GM21786 (cell line): ENCODE measurements at regions not wholly inside any gene's neighbourhood (a gene's known extent, or its start where the extent isn't known, plus 50 kb on each side); places are given as distances from the start of the nearest gene placed in this dataset.

Source experiments
- ATAC-seq: cut with Tn5 transposase; IDR thresholded peaks from one replicate; pipeline ENCODE4 v1.9.1; 2021; ENCODE audit not compliant: unreplicated experiment

DNA sequence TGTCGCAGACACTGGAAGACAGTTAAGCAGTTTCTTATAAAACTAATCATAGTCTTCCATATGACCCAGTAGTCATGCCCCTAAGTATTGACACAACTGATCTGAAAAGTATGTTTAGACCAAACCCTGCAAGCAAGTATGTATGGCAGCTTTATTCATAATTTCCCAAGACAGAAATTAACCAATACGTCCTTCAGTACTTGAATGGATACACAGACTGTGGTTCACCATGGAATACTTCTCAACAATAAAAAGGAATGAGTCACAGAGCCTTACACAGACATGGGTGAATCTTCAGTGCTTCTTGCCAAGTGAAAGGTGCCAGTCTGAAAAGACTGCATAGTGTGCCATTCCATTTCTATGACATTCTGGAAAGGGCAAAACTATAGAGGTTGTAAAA lies 50.2 kb upstream of the AKR1E2 start:
- no peak for ATAC-seq

DNA sequence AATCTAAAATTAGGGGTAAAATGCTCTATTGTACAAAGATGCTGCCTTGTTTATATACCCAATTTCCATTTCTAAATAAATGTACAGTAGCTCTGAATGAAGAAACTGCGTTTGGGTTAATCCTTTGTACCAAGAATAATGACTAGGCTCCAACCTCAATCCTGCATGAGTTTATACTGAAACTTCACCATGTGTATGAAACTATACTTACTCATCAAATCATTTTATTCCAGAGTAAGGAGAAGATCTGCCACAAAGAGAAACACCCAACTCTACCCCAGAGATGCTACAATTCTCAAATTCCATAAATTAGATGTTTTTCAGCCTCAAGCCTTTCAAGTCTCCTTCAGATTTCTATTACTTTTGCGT lies 53.8 kb upstream of the AKR1E2 start:
- ATAC-seq: no peak

DNA sequence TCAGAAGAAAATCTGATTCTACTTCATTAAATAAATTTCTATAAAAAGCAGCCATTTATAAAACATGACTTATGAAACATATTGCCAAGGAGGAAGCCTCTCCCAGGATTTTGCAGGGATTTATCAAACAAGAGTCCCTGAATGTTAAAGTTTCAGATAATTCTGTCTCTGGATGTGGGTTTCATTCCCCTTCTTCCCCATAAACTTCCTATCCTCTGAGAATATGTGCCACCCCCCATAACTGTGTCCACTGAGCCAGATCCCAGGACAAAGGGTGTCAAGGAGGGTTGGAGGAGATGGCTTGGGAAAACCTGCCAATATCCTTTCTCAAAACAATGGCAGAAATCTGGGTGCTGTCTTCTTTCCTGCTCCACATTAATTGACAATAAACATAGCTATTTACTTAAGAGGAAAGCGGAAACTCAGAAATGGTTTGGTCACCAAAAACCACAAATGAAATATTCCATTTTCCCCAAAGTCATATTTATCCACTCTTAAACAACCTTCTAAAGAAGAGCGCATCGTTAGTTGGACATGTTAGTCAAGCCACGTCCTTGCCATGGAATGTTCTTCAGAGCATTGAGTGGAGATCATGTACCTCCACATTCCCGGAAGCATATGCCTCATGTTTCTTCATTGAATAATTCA lies 54.3 kb upstream of the AKR1E2 start:
- no peak for ATAC-seq

DNA sequence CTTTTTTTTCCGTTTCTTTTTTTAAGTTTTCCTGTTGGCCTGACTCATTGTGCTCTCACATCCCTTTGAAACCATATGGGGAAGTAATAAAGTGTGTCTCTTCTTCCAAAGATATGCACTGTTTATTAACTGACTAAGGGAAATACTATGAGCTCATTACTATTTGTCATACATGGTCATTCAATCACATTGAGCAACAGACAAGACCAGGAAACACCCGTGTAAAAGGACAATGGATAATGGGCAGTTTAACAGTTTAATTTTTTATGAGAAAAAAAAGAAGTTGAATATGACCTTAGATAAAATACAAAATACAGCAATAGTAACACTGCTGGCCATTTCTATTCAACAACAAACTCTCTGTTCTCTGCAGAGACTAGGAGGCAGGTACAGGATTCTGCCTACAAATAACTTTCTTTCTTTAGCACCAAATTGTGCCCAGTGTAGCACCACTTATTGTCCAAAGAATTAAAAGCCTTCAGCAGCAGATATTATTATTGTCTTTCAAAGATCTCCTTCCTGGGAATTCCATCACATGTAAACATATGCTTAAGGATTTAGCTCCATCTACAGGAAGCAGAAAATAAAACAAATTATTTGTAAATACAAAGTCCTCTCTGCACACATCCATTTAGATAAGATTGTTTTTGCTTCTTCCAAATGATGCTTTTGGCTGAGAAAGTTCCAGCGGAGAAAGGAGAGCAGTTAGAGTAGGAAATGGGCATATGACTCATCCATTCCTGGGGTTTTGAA lies 55.0 kb upstream of the AKR1E2 start:
- no peak for ATAC-seq

DNA sequence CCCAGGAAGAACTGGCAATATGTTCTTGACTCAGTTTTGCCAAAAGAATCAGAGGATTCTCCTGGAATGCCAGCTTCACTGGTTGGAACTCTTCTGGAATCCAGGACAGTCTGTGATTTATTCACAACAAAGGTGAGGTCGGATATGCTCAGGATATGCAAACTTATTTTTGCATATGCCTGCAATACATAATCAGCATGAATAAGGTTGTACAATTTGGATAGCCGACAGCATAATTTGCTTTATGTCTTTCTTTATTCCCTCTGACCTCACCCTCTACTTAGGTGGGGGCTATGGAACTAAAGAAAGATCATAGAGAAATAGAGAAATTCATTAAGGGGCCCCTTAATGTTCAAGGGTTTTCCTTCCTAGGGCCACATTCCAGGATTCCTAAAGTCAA lies 57.6 kb upstream of the AKR1E2 start:
- no peak for ATAC-seq

DNA sequence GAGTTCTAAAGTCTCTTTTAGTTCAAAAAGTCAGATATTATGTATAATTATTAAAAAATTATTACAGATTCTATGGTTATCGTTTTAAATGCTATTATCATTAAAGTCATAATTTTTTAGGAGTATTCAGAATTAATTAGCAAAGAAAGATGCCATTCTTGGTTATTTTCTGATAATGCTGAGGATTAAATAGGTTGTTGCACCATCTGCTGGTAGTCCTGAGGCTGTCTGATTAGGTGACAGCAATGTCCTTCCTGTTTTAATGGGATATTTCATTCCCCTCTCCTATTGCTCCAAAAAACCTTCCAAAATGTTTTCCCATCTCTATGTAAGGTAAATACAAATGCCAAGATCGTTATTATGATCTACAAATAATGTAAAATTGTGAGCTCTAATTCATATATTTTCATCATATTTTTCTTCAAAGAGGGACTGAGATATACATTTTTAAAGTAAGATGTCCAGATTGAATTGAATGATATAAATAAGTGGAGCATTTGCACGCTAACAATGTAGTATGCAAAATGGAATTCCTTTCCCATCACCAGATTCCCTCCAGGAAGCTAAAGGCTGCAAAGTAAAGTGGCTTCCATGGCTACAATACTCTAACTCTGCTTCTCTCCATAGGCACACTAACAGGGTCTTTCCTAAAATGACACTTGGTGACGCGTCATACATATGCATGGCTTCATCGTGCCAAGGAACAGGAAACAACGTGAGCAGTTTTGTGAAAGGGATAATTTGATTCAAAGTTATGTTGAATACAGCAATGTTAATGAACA lies 58.8 kb upstream of the AKR1E2 start:
- no peak for ATAC-seq

DNA sequence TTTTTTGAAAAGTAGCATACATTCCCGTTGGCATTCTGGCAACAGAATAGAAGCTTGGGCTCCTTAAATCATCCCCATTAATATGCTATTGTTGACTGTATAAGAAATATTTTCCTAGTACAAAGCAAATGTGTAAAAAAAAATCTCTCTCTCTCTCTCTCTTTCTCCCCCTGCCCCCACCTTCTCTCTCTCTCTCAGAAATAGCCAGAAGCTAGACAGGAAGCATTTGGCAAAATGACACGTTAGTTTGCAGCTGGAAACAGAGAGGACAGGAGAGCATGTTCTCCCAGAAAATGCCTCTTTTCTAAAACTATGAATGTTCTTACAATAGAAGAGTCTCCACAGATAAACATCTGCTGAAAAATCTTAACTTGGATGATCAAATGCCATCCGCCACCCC lies 59.6 kb upstream of the AKR1E2 start:
- no peak for ATAC-seq

DNA sequence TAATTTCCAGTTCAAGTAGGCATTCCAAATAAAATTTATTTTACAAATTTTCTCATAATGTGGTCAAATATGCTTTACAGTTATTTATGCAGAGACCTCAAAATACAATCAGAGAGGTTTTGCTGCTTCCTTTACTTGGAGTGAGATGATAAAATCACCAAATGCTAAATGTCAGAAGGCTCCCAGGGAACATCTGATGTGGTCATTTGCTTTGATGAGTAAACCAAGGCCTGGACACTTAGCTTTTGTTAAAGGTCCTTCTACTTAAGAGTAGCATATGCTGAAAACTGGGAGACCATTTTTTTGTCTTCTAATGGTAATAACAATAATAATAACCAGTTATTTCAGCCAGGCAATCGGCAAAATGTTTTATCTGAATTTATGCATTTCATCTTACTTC lies 60.6 kb upstream of the AKR1E2 start:
- no peak for ATAC-seq

DNA sequence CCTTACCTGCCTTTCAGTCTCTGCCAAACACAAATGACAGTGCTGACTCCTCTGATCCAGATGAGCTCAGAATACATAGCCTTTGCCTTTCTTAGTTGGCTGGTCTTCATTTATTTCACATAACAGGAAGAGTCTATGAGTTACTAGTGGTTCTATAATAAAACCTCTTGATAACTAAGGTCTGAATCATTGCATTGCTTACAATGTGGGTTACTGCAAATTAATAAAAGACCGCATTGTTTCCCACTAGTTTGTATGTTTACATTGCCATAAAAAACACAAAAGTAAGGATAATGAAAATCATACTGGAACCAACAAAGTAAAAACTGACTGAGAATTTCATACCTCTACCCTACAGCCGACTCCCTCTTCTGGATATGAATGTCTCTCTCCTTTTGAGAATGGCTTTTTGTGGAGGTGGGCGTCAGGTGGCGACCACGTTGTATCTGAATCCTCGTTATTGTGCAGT lies 62.0 kb upstream of the AKR1E2 start:
- no peak for ATAC-seq

DNA sequence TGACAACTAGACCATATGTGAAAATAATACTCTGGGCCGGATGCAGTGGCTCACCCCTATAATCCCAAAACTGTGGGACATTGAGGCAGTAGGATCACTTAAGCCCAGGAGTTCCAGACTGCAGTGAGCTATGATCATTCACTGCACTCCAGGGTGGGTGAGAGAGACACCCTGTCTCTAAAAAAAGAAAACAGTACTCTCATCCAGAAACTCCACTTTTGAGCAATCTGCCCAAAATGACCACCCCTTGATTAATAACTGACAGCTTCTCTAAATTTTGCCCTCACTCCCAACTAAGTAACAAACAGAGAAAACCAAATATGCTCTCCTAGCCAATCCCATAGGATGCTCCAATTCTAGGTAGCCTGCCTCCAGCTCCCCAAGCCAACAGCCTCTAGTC lies 62.5 kb upstream of the AKR1E2 start:
- ATAC-seq: no peak

DNA sequence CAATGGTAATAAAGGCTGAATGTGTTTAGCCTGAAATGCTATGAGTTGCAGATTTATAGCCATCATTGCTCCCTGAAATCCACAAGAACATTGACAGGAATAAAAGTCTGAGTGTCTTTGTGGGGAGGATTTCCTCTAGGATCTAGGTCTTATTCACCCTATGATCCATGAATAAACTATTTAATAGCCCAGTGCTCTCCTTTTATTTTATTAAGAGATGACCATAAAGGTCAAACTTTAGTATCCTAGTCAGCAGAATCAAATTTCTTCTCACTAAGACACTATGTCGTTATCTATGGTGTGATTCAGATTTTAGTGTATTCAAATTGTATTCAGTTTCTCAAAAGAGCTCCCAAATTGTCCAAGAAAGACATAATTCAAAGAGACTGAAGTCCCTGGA lies 67.8 kb upstream of the AKR1E2 start:
- no peak for ATAC-seq

DNA sequence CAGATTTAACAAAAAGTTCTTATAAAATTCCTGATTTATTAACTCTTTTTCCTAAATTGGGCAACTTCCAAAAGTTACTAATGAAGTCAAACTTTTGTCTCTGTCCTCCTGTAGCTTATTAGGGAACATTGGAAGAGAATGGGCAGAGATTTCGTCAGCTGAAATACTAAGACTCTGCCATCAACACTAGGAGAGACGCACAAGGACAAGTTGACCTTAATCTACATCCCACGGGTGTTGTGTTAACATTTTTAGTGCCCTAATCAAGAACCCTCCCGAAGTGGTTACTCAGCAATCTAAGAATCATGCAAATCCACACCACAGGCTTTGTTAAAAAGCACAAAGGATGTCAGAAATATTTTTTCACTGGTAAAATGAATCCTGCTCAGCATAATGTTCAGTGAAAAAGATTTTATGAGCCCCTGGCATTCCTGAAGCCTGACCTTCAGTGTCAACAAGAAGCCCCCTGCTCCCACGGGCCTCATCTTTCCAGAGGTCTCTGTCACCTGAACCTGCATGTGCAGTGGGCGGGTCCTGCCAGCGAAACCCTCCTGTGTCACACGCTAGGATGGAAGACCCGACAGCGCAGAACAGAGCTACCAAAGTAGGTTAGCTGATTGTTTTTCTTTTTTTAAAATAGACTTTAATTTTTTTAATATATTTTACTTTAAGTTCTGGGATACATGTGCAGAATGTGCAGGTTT lies 70.6 kb upstream of the AKR1E2 start:
- no peak for ATAC-seq

DNA sequence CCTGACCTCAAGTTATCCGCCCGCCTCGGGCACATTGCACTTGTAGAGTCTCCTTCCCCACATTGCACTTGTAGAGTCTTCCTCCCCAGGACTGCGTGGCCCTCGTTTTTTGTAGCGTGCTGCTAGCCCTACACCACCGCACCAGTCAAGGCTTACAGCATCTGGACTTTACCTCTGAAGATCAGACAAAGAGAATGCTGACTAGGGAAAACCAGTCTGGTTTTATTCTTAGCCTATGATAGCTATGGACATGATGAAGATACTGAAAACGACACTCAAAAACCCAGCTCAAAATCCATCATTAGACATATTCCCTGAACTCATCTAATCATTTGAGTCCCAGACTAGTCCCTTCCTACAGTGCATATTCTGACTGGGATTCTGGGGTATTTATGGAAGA lies 71.9 kb upstream of the AKR1E2 start:
- ATAC-seq: no peak

DNA sequence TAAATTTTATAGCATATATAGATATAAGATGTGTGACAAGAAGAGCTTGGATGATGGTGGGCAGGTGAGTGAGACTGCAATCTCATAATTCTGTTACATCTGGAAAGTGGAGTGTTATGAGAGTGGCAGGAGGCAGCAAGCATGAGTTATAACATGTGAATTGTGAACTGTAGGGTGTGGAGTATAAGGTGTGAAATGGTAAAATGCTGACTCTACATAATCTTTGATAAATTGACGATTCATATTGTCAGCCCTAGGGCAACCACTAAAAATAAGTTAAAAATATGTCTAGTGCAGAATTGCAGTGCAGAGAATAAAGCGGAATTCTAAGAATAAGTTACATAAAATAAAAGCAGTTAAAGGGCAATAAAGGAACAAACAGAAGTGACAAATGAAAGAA lies 74.8 kb upstream of the AKR1E2 start:
- ATAC-seq: no peak

DNA sequence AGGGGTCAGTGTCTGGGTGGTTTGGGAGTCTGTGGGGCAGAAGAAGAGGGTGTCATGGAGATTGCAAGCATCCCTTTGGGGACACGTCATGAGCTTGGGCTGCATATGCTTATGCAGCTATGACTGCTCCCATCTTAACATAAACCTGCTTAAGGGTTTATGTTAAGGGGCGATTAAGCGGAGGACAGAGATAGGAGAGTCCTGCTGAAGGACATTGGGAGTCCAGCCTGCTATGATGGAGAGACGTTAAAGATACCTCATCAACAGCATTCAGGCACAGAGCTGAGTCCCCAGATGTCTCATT lies 76.8 kb upstream of the AKR1E2 start:
- no peak for ATAC-seq

DNA sequence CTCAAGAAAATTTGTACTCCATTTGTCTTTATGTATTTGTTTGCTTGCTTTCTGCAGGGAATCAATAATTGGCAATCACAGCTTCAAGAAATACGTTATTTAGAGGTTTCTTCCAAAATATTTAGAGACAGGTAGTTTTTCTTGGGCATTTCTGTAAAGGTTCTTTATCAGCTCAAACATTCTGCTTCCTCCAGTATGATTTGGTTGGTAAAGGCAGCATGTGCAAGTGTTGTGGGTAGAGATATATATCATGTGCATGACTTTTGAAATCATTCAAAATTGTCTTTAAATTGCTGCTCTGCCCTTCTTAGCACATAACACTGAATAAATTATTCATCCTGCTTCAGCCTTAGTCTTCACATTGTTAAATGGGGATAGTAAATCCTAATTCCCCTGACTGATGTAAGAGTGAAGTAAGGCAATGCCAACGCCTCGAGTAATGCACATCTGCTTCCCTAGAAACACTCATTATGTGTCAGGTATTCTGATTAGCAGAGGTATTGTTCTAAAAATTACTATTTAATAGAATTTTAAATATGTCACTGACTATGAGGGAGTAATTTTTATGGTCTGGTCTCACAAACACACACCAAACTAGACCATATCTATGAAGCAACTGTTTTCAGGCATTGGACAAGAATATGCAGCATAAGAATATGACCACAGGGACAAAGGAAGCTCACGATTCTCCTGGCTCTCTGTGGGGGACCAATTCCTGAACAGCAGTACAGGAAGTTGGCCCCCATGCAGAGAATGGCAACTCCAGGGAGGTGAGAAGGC lies 77.3 kb upstream of the AKR1E2 start:
- no peak for ATAC-seq

DNA sequence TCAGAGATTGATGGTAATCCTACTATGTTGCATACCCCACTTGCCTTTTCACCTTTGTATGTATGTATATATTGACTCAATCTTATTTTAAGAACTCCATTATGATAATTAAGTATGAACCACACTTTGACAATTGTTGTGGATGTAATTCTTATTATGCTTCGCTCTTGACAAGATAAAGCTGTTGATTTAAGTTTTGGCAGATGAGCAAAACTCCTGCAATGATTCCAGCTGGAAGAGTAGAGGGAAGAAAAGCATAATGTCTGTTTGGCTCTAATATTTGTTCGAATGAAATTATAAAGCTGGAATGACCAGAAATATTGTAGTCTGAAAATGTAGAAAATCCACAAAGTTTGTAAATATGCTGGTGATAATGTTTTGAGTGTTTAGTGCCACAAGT lies 83.8 kb upstream of the AKR1E2 start:
- ATAC-seq: no peak

DNA sequence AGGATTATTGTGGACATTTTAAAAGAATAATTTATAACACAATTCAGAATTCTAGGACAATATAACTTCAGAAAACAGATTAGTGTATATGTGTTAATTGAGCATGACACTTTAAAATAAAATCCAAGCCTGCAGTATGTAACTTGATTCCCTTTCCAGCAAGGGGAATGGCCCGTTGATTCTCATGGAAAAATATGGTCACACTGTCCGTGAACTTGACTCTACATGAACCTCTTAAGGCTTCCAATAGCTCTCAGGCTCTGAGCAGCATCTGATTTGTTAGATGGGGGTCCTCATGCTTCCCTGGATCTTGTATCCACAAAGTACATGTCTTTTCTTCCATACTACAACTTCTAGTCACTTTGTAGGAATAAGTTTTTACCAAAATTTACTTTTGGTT lies 85.5 kb upstream of the AKR1E2 start:
- ATAC-seq: no peak

DNA sequence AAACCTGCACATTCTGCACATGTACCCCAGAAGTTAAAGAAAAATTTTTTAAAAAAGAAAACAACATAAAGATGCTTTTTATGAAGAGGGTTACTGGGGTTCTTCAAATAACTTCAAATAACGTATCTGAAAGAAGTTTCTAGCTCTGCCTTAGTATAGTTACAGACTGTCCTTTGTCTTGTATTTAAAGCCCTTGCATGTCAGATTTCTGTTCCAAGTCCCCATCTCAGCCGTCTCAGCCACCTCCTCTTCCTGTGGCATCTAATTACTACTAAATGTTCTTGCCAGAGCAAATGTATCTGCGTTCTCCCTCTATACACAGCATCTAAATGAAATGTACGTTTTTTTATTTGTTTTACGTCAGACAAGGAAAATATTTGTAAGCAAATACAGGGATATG lies 89.4 kb upstream of the AKR1E2 start:
- no peak for ATAC-seq

DNA sequence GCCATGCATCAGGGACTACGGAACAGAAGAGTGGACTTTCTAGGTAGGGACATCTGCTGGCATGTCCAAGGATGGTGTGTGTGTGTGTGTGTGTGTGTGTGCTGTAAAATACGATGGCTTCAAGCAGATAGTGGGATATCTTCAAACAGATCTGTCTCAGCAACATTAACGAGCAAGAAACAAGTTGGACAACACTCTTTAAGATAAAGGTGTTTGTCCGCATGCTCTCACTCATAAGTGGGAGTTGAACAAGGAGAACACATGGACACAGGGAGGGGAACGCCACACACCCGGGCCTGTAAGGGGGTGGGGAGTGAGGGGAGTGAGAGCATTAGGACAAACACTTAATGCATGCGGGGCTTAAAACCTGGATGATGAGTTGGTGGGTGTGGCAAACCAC lies 89.8 kb upstream of the AKR1E2 start:
- ATAC-seq: no peak

DNA sequence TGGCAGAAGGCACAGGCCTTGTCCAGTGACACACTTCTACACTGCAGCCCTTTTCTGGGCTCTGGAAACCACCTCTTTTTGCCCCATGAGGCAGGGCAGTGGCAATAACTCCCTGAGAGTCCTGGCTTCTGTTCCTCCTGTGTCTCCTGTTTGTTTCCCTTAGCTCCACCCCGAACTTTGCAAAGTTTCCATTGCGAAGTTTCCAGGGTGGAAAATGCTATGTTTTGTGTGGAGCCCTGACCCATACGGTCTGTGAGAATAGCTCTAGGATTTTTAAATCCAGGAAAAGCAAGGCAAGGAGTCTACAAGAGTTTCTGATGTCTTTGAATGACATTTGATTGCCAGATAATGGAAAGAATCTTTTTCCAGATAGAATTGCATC lies 92.2 kb upstream of the AKR1E2 start:
- no peak for ATAC-seq
